HTR-8/SVneo (cell line): ENCODE measurements at regions not wholly inside any gene's neighbourhood (a gene's known extent, or its start where the extent isn't known, plus 50 kb on each side); places are given as distances from the start of the nearest gene placed in this dataset.

ENCODE experiments used
- DNase-seq: peaks from one replicate; pipeline ENCODE4 v3.0.0; 2011; ENCODE audit warnings: low spot score, mixed read lengths; ENCODE audit not compliant: insufficient read length
- FAIRE-seq: peaks from 2 replicates; lab custom pipeline; 2011; peaks lifted over from hg19 to GRCh38; lab: Jason Lieb, UNC

GRCh38 chr10:4647109-4647785 is 178.8 kb upstream of the AKR1E2 start:
- no peak for FAIRE-seq

GRCh38 chr10:4646547-4646946 is 179.5 kb upstream of the AKR1E2 start:
- FAIRE-seq (no peak), DNase-seq (no peak)

More at GRCh38 chr10:4647109-4647785, 178.8 kb upstream of the AKR1E2 start:
- no peak for DNase-seq

GRCh38 chr10:4645836-4646235 is 180.2 kb upstream of the AKR1E2 start:
- DNase-seq (no peak), FAIRE-seq (no peak)

GRCh38 chr10:4643471-4643870 is 182.5 kb upstream of the AKR1E2 start:
- FAIRE-seq (no peak), DNase-seq (no peak)

- no peak for DNase-seq
- no peak for FAIRE-seq
These were observed 186.0 kb upstream of the AKR1E2 start for GRCh38 chr10:4639960-4640359.

GRCh38 chr10:4638099-4638498 is 187.9 kb upstream of the AKR1E2 start:
- DNase-seq, result no peak
- FAIRE-seq, result no peak

GRCh38 chr10:4637657-4638056 is 188.3 kb upstream of the AKR1E2 start:
- no peak for FAIRE-seq
- no peak for DNase-seq

GRCh38 chr10:4635883-4636282 is 190.1 kb upstream of the AKR1E2 start:
- DNase-seq (no peak), FAIRE-seq (no peak)

- DNase-seq, result no peak
- FAIRE-seq, result no peak
These were observed 190.6 kb upstream of the AKR1E2 start for GRCh38 chr10:4635388-4635787.

GRCh38 chr10:4633776-4634175 is 192.2 kb upstream of the AKR1E2 start:
- DNase-seq, result no peak
- no peak for FAIRE-seq

- no peak for DNase-seq
- FAIRE-seq, result no peak
These were observed 192.8 kb upstream of the AKR1E2 start for GRCh38 chr10:4633186-4633585.

- no peak for DNase-seq
- no peak for FAIRE-seq
These were observed 193.2 kb upstream of the AKR1E2 start for GRCh38 chr10:4632757-4633156.

GRCh38 chr10:4626919-4627318 is 199.1 kb upstream of the AKR1E2 start:
- DNase-seq, result no peak
- no peak for FAIRE-seq

GRCh38 chr10:4623757-4624420 is 202.1 kb upstream of the AKR1E2 start:
- FAIRE-seq (no peak), DNase-seq (no peak)

- no peak for DNase-seq
- FAIRE-seq, result no peak
These were observed 202.8 kb upstream of the AKR1E2 start for GRCh38 chr10:4623200-4623599.

GRCh38 chr10:4622384-4622783 is 203.6 kb upstream of the AKR1E2 start:
- FAIRE-seq (no peak), DNase-seq (no peak)

- FAIRE-seq (no peak), DNase-seq (no peak)
These were observed 208.4 kb upstream of the AKR1E2 start for GRCh38 chr10:4617589-4617988.

- no peak for DNase-seq
- no peak for FAIRE-seq
These were observed 211.0 kb upstream of the AKR1E2 start for GRCh38 chr10:4615042-4615441.

GRCh38 chr10:4609251-4609650 is 216.8 kb upstream of the AKR1E2 start:
- no peak for FAIRE-seq
- DNase-seq, result no peak

- FAIRE-seq (no peak), DNase-seq (no peak)
These were observed 218.3 kb upstream of the AKR1E2 start for GRCh38 chr10:4607681-4608080.

GRCh38 chr10:4606856-4607636 is 219.0 kb upstream of the AKR1E2 start:
- DNase-seq (no peak), FAIRE-seq (no peak)
